ENCODE measurements at regions not wholly inside any gene's neighbourhood (a gene's known extent, or its start where the extent isn't known, plus 50 kb on each side); places are given as distances from the start of the nearest gene placed in this dataset.
"Not testable (repeated sequence)": the region's sequence is repeated elsewhere in the genome, so short reads cannot be mapped to it uniquely, and the experiment has no call there.

DNA sequence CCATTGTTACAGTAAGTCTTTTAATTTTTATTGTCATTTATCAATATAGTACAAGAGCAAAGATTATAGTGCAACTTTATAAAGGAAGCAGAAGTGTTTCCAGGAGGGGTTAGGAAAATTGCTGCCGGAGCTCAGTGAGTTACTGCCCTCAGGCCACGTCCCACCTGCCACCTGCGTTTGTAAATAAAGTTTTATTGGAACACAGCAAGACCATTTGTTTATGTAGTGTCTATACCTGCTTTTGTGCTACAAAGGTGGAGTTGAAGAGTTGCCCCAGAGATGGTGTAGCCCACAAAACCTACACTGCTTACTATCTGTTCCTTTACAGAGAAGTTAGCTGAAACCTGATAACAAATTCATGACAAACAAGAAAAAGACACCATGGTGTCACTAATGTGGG is 437.8 kb upstream of the B3GAT1 start:
- intact Hi-C loops (cut with micrococcal nuclease): no loop called here

DNA sequence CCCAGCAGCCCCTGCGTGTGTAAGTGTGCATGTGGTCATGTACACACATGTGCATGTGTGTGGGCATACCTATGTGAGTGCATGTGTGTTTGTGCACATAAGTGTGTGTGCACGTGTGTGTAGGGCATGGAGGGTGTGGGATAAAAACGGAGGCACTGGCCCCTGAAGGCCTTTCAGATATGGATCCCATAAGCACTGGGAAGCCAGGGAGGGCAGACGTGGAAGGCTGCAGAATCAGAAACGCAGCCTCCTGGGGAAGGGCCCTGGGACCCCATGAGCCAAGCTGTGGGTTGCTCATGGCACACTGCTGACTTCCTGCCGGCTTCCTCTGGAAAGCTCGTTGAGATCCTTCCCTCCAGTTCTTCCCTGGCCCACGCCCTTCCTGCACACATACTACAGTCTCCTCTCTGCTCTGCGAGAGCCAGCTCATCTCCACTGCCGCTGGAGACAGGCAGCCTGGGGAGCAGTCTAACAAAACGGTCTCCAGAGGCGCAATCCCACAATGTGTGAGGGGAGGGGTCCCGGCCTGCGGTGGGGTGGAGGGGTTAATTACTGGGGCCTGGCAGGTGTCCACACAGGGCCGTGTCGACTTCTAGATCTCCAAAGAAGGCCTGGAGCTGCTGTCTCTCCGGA is 435.2 kb upstream of the B3GAT1 start:
- intact Hi-C loops (cut with micrococcal nuclease): no loop called here

DNA sequence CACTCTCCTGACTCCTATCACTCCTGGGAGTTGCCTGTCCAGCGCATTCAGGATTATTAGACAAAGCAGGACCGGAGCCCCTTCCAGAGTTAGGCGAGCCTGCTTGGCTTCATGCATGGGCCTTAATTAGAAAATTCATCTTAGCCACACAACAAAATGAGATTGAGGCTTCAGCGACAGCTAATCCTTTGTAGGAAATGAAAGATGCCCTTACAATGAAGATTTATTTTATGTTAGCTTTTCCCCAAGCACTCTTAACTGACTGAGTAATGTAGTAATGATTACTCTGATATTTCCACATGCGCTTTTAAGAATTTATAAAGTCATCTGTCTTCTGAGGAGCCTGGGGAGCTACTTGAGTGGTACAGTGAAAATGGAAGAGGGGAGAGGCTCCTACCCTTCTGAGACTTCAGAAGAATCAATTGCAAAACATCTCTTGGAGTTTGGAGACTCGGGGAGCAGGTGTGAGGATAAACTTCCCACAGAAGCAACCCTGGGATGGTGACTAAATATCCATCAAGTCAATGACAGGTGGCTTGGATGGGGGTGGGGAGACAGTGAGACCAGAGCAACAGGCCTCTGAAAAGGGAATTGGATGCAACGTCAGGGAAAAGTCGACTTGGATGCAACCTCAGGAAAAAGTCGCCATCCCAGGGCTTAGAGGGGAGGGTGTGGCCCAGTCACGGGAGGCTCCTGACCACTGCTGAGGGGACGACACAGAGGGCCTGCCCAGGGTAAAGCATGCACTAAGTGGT is 434.5 kb upstream of the B3GAT1 start:
- intact Hi-C loops (cut with micrococcal nuclease): no loop called here

DNA sequence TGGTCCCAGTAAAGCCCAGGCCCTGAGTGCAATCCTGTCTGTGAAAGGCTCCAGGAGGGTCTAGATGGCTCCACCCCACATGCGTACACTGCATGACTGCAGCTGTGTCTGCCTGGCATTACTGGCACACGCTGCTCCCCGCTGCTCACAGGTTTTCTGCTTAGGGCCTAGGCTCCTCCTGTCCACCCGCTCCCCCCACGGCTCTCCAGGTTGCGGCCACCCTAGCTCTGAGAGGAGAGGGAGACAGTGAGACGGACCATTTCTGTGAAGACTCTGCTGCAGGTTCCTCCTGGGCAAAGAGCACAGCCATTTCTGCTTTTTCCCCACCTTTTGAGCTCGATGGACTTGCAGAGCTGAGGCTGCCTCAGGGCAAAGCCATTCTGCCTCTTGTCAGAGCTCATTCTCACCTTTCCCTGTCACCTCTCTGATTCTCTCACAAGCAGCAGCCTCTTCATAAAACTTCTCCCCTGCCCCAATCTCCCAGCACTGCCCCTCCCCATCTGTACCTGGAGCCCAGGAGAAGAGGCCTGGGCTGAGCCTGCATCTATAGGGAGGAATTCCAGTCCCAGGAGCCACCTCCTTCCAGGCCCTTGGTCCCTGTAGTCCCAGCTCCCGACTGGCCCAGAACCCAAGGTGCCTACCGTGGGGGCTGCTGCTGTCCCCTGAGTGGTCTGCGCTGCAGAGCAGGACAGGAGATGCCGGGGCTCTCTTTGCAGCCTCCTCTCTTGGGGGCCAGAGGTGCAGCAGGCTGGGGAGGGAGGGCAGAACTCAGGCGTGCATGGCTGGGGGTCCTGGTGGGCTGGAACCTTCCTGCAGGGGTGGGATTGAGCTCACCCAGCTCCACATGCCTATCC is 433.7 kb upstream of the B3GAT1 start:
- intact Hi-C loops (cut with micrococcal nuclease): no loop called here

DNA sequence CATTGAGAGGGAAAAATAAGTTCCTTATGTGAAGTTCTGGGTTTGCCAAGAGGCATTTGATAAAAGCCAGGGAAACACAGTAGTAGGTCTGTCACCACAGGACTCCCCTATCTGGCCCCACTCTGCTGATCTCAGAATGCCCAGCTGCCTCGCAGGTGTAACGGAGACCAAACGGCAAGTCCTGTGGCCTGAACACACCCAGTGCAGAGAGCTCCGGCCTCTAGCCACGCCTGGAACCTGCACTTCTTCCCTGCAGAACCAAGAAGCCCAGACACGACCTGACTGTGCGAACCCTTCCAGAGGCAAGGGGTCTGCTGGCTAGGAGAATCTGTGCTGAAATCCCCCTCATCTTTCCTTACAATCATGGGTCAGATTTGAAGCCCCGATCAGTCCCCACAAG is 432.8 kb upstream of the B3GAT1 start:
- intact Hi-C loops (cut with micrococcal nuclease): no loop called here

DNA sequence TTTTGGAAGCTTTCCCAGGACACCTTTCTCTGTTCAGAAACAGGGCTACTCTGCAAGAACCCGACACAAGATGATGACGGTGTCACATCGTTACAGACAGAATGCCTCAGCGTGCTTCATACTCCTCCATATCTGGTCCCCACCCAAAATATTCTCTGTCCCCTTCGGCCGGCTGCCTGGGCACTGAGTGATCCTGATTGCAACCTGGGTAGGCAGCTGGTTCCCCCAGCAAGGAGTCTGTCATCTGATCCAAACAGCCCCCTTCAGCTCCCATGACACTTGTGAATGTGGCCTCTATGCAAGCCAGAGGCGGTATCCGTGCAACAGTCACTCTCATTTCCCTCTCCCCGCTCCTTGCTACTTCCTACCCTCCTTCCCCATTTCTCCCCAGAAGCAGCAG is 431.7 kb upstream of the B3GAT1 start:
- intact Hi-C loops (cut with micrococcal nuclease): no loop called here

DNA sequence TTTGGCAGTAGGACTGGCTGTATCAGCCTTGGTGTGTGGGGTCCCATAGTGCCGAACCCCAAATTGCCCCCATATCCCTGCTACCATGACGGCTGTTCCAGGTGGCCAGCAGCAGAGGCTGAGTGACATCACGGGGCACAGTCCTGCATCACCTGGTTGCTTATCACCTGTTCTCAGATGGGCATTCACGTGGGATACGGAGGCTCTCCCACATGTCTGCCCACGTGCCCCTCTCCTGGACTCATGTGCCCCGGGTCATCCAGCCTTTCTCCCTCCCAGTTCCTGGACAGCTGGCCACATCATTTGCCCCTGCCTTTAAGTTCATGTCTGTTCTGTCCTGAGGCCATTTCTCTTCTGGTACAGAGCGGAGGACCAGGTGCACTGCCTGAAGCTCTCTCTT is 431.0 kb upstream of the B3GAT1 start:
- intact Hi-C loops (cut with micrococcal nuclease): no loop called here

DNA sequence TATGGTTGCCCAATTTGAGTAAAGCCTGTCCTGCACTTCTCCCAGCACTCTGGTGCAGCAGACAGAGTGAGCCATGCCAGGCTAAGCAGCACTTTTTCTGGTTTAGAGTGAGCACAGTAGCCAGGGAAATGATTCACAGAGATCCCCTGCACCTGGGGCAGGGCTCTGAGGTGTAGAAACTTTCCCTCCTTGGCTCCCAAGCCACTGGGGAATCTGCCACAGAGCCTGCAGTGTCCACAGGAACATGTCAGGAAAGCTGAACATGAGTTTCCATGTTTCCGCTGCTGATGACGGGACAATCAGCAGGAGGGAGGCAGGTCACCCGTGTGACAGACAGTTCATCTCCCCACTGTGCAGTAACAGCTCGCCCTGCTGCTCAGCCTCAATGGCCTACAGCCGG is 429.9 kb upstream of the B3GAT1 start:
- intact Hi-C loops (cut with micrococcal nuclease): no loop called here

DNA sequence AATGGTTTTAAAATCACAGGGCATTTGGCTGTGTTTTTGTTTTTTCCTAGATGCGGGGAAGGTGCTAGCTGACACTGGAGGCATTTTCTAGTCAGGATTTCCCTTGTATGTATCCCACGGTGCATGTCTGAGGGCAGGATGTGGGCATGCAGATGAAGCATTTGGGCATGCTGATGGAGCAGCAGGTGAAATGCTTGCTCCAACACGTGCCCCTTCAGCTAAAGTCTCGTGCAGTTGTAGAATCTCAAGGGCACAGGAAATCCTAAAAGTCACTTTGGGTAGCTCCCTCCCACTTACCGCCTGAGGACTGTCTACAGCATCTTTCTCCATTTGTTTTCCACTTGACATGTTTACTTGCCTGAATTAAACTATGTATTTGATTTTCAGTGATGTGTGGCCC is 429.4 kb upstream of the B3GAT1 start:
- intact Hi-C loops (cut with micrococcal nuclease): no loop called here

DNA sequence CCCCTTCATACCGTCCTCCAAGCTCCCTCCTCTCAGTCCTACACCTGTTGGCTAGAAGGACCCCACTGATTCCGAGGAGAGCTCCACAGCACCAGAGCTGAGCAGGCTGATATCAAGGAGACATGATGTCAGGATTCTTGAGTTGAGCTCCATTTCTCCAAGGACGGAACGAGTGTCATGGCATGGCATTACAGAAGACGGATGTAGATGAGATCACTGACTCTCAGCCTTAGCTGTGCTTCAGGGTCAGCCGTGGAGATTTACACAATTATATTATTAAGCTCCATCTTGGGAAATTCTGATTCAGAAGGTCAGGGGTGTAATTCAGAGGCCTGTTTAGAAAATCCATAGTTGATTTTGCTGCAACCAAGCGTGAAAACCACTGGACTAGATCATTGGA is 428.9 kb upstream of the B3GAT1 start:
- intact Hi-C loops (cut with micrococcal nuclease): no loop called here

DNA sequence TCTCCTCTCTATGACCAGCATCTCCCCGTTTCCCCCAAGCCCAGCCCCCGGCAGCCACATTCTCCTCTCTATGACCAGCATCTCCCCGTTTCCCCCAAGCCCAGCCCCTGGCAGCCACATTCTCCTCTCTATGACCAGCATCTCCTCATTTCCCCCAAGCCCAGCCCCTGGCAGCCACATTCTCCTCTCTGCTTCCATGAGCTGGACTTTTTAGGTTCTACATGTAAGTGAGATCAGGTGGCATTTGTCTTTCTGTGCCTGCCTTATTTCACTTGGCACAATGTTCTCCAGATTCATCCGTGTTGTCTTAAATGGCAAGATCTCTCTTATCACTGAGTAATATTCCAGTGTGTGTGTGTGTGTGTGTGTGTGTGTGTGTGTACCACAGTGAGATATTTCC is 428.1 kb upstream of the B3GAT1 start:
- intact Hi-C loops (cut with micrococcal nuclease): not testable (repeated sequence)

DNA sequence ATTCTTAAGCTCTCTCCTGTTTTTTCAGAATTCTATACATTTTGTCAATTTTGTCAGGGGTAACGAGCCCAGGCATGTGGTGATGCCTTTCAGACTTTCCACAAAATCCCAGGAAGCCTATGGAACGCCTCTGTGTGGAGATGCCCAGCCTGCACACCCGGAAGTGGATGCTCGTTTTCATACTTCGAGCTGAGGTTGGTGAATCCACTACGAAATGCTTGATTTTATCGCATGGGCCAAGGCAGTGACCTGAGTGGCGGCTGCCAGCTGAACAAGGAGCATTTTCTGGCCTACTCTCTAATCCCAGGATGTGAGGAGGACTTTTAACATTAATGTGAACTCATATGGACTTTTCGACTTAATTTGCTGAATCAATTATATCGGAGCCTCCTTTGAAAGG is 426.7 kb upstream of the B3GAT1 start:
- intact Hi-C loops (cut with micrococcal nuclease): no loop called here

DNA sequence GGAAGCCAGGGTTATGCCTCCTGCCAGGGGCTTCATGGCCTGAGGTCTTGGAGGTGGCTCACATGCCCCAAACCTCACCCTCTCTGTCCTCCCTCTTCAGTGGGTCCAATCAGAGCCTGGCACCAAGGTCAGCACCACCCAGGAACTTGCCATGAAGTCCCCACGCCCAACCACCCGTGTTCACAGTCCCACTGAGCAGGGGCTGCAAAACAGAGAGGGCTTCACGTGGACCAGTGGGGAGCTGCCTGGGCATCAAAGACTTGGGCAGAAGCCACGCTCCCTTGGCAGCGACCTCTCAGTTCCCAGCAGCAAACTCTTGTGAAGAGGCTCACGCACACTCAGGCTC is 425.8 kb upstream of the B3GAT1 start:
- intact Hi-C loops (cut with micrococcal nuclease): no loop called here

DNA sequence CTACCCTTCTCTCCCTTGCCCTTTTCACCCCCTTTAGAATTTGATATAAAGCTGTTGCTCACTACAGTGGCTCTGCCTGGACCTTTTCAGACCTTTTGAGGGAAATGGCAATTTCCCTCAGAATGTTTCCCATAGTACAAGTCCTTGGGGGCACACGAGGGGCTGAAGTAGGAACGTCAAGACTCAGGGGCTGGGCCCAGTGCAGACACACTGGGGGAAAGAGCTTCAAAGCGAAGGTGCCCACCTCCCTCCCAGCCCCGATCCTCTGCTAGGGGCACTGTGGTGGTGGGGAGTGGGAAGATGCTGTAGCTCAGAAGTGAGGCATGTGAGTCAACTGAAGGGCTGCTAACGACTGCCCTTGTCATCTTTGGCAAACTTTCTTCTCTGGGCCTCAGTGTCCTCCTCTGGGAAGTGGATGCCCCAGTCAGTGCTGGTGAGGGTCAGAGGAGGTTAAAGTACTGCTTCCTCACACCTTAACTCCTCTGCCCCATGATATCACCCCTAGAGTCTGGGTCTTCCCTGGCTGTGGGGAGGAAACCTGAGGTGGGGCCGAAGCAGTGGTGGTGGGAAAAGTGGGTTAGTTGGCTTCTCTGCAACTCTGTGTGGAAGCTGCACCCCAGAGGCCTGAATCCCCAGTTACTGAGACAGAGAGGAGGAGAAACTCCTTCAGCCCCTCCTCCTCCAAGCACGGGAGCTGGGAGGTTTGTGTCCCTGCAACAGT is 425.3 kb upstream of the B3GAT1 start:
- intact Hi-C loops (cut with micrococcal nuclease): no loop called here

DNA sequence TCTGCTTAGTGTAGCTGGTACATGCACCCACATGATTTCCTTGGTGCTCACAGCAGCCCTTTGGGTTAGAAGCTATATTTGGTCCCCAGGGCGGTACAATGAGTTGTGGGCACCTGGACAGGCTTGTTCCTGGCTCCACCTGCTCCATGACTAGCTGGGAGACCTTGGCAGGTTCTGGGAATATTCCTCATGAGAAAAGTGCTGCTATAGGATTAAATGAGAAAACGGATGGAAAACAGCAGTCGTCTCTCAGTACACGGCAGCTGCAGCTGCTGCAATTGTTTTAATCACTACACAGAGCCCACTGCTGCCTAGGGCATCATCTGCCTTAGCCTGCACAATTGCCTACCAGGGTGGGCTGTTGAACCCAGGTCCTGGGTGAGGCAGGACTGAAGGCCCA is 424.5 kb upstream of the B3GAT1 start:
- intact Hi-C loops (cut with micrococcal nuclease): no loop called here

DNA sequence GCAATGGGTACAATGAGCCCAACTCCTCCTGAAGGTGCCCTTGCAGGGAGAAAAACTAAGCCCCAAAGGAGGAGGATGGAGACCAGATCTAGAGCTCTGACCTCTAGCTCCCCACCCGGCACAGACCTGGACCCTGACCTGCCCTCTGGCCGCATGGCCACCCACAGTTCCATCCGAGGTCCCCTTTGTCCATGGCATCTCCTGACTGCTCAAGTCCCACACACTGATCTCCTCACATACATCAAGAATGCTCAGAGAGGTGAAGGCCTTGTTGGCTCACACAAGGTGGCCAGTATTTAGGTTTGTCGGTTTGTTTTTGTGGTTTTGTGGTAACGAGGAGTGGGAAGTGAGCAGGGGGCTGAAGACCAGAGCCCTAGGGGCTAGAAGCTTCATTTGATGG is 423.5 kb upstream of the B3GAT1 start:
- intact Hi-C loops (cut with micrococcal nuclease): no loop called here

DNA sequence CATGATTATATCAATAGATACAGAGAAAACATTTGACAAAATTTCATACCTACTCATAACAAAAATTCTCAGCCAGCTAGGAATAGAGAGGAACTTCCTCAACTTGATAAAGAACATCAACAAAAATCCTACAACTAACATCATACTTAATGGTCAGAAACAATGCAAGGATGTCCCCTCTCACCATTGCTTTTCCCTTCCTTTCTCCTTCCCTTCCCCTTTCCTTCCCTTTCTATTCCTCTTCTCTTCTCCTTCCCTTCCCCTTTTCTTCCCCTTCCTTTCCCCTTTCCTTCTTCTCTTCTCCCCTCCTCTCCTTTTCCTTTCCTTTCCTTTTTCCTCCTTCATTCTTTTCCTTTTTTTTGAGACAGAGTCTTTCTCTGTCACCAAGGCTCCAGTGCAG is 418.3 kb upstream of the B3GAT1 start:
- intact Hi-C loops (cut with micrococcal nuclease): no loop called here

DNA sequence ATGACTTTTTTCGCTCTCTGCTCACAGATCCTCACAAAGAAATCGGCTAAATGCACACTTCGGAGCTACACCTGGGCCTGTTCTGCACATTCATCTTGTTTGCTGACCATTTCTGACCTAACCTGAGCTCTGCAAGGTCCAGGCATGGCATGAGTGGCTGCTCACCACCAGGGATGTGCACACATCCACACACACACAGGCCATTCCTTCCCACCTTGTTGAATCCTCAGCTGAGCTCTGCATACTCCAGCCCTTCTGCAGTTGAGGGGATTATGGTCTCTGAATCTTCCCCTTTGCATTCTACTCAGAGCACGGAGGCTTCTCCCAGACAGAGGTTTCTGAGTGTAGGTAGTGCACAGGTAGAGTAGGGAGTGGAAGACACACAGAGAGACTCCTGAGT is 411.9 kb upstream of the B3GAT1 start:
- intact Hi-C loops (cut with micrococcal nuclease): no loop called here

DNA sequence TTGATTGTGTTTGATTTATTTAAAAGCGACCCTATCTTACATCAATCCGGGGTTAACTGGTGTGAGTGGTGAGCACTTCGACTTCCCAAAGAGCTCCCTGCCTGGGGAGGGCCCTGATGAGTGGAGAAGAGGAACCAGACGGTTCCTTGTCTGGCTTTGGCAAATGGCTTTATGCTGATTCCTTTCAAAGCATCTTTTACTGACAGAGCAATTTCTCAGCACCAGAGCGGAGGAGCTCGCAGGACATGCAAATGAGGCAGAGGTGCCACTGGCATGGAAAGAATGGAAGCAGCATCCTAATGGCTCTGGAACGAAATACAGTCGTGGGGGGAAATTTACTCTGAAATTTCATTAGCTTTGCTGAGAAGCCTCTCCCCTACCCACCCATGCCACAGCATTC is 410.9 kb upstream of the B3GAT1 start:
- intact Hi-C loops (cut with micrococcal nuclease): no loop called here

DNA sequence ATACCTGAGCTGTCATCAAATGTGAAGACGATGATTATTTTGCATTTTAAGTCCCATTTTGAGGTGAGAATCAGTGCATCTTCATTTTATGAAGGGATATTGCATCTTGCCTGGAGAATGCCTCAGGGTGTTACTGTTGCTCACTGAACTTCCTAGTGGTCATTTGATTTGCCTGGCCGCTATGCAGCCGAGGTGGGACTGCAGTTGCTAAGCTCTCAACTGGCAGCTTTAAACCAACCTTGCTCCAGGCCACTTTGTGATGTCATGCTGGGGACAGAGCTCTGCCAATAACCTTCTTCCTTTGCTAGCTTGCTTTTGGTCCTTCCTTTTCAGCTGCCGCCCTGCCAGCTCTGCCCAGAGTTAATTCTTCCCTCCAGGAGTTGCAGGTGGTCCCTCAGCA is 409.4 kb upstream of the B3GAT1 start:
- intact Hi-C loops (cut with micrococcal nuclease): no loop called here

DNA sequence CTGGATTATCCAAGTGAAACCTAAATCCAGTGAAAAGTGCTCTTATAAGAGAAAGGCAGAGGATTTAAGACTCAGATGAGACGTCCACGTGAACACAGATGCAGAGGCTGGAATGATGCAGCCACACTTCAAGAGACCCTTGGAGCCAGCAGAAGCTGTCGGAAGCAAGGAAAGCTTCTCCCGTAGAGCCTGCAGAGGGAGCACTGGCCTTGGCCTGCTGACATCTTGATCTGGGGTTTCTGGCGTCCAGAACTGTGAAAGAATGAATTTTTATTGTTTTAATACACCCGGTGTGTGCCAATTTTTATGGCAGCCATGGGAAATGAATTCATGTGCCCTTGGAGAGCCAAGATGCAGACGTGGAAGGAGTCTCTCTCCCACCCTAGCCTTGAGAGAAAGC is 407.0 kb upstream of the B3GAT1 start:
- intact Hi-C loops (cut with micrococcal nuclease): no loop called here

DNA sequence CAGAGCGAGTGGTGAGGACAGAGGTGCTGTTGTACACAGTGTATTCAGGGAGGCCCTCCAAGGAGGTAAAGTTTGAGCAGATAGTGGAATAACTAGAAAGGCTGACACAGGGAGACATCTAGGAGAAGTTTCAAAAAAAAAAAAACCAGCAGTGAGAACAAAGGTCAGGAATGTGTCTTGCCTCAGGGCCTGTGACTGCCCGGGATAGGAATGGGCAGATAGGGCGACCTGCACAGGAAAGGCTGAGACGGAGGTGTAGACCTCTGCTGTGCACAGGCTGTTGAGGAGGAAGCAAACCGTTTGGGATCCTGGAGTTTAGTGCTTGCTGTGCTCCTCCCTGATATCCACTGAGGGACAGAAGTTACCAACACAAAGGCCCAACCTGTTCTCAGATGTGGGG is 406.5 kb upstream of the B3GAT1 start:
- intact Hi-C loops (cut with micrococcal nuclease): no loop called here
